Esophagus squamous epithelium (tissue), 4 donors: ENCODE measurements at regions not wholly inside any gene's neighbourhood (a gene's known extent, or its start where the extent isn't known, plus 50 kb on each side); places are given as distances from the start of the nearest gene placed in this dataset.

Experiments used
- POLR2A ChIP-seq, 4 donors: fragments of 450-650 bp; IDR thresholded peaks; one replicate each; pipeline ENCODE4 v1.6.1; 2017; ENCODE audit warnings: antibody characterized with exemption in 4 of 4, mild to moderate bottlenecking in 4 of 4, moderate library complexity in 3 of 4
- TF ChIP-seq, protein P1 (sequence below), 6 experiments: fragments of 450-650 bp in 4 of 6; fragments of 200-600 bp in 2 of 6; sonication (generic) in 2 of 6; IDR thresholded peaks; one replicate each; pipeline ENCODE4 v1.5.1; 2016 to 2019; ENCODE audit warnings: antibody characterized with exemption in 6 of 6, mild to moderate bottlenecking in 4 of 6, moderate library complexity in 4 of 6

DNA sequence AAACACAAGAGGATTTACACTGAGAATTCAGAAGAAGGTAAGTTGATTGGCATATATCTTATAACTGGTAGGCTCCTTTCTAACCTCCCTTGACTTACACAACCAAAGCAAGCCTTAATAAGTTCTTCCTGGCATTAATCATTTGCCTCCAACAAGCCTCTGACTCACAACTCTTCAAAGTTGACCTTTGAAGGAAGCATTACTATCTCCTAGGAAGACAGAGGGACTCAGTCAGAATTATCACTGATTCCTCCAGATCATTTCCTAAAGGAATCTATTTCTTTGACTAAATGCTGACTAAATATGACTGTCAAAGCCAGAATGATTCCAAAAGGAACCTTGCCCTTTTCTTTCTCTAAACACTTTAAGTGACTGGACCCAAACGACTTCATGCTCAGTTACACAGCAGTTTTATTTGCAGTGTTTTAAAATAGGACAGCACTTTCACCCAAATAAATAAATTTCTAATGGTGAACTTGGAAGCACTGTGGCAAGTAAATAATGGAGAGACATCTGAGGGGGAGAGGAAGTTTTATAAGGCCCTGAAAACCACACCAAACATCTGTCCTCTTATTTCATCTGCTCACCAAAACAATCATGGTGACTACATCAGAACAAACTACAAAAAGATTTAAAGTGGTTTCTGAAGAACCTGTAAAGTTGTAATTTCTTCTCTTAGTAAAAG lies 128.2 kb downstream of the KLHL28 start:
- TF ChIP-seq, protein P1, sequence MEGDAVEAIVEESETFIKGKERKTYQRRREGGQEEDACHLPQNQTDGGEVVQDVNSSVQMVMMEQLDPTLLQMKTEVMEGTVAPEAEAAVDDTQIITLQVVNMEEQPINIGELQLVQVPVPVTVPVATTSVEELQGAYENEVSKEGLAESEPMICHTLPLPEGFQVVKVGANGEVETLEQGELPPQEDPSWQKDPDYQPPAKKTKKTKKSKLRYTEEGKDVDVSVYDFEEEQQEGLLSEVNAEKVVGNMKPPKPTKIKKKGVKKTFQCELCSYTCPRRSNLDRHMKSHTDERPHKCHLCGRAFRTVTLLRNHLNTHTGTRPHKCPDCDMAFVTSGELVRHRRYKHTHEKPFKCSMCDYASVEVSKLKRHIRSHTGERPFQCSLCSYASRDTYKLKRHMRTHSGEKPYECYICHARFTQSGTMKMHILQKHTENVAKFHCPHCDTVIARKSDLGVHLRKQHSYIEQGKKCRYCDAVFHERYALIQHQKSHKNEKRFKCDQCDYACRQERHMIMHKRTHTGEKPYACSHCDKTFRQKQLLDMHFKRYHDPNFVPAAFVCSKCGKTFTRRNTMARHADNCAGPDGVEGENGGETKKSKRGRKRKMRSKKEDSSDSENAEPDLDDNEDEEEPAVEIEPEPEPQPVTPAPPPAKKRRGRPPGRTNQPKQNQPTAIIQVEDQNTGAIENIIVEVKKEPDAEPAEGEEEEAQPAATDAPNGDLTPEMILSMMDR (IDR thresholded peaks at IDR 0.05), result no peak
- TF ChIP-seq POLR2A (IDR thresholded peaks at IDR 0.05), result no peak
